ELF-1 (cell line): ENCODE measurements at regions not wholly inside any gene's neighbourhood (a gene's known extent, or its start where the extent isn't known, plus 50 kb on each side); places are given as distances from the start of the nearest gene placed in this dataset.

Experiments used
- DNase-seq: peaks from one replicate; pipeline ENCODE4 v3.0.0-alpha.2; 2016; ENCODE audit warnings: low read depth, low spot score

DNA sequence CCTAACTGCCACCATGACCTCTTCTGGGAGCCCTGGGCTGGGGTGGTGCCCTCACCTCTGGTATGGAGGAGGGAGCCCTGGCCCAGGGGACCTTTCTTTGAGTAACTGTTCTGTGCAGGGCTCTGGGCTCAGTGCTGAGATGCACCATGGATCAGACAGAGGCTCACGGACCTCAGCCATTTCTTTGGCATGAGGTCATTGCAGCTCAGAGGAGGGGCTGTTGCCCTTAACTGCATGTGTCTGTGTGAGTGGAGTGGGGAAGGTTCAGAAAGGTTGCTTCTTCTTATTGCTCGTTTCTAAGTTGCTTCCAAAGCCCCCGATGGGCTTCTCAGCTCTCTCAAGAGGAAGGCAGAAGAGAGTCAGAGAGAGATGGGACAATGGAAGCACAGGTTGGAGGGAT lies 233.9 kb downstream of the RPS24 start:
- peak; percentile 60 for DNase-seq

DNA sequence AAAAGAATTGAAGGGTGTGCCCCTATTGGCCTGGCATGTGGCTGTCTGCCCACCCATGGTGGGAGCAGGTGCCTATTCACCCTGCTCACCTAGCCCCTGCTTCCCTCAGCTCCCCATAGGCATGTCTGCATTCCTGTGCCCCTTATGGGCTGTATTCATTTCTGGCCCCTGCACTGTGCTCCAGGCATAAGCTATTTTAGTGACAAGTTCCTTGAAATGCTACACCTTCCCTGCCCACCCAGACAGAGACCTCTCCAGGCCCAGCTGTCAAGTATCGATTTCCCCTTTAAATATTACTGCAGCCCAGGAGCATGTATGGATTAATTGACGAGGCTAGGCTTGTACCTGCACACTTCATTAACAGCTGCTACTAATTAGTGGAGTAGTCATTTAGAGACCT lies 235.4 kb downstream of the RPS24 start:
- no peak for DNase-seq

DNA sequence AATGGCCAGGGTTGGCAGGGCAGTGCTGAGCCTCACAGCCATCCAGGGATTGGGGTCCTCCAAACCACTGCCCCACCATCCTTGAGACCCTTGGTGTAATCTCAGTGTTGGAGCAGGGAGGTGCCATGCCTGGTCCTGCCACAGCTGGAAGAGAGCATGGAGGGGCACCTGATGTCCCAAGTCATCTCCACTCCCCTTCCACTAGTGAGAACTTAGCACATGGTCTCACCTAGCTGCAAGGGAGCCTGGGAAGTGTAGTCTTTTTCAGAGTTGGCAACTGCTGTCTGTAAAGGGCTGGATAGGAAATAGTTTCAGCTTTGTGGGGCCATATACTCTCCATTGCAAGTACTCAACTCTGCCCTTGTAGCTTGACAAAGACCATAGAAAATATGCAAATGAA lies 238.7 kb downstream of the RPS24 start:
- no peak for DNase-seq

DNA sequence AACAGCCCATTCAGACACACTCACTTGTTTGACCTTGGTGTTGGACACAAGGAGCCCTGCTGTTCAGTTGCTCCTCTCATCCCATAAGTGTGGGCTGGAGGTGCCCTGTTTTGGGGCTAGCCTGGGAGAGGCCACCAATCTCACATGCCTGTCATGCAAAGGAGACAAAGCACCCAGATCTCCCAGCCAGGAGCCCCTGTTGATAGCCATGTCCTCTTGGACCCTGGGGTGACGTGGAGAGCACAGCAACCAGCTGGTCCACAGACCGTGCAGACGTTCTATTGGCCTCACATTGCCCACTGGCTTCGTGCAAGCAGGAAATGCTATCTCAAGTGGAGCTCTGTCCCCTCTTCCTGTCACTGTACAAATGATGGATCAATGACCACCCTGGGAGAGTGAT lies 240.8 kb downstream of the RPS24 start:
- DNase-seq: no peak

DNA sequence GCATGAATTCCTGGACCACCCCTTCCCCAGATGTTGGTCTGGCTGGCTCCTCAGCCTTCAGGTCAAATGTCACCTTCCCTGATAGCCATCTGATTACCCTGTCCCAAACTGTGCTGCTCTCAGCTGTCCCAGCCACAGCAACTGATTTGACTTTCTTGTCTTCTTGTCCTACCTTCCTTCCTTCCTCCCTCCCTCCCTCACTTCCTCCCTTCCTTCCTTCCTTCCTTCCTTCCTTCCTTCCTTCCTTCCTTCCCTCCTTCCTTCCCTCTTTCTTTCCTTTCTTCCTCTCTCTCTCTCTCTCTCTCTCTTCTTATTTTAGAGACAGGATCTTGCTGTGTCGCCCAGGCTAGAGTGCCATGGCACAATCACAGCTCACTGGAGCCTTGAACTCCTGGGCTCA lies 242.5 kb downstream of the RPS24 start:
- DNase-seq: no peak

DNA sequence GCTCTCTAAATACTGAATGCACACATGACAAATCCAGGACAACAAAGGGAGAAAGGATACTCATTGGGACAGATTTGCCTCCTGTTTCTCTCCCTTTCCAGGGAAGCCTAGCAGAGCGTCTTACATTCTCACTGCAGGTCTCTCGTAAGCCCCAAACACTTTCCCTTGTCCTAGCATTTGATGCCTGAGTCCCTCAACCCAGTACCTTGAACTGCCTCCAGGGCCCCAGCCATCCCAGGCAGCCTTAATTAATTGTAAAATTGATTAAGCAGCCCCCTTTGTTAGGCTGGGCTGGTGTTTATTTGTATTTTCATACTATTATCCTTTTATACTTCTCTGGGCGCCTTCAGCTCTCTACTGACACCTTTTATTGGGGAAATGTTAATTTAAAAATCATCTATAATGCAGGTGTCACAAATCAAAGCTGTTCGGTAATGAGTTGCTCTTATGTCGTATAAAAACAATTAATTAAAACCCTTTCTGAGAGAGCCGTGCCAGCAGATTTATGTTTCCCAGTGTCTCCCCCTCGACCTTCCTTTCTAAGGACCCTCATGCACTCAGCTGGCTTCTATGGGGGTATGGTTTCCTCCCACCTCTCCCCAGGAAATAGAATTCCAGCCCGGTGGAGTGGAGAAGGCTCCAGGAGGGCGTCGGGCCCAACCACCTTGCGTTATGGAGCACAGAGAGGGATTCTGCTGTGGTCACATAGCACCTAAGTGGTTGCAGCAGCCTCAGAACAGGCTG lies 243.8 kb downstream of the RPS24 start:
- DNase-seq: no peak

DNA sequence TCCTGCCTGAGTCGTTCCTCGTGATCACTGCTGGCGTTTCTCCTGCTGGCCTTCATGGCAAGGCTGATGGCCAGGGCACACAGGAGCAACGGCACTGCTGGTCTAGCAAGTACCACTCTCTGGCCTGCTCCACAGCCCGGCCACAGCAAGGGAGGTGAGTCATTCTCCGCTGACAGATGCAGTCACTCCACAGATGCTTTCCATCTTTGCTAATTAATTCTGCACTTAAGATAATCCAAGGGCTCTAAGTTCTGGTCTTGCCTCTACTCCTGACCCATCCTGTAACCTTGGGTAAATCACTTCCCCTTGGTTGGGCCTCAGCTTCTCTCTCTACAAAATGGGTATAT lies 244.4 kb downstream of the RPS24 start:
- peak; percentile 31 for DNase-seq

DNA sequence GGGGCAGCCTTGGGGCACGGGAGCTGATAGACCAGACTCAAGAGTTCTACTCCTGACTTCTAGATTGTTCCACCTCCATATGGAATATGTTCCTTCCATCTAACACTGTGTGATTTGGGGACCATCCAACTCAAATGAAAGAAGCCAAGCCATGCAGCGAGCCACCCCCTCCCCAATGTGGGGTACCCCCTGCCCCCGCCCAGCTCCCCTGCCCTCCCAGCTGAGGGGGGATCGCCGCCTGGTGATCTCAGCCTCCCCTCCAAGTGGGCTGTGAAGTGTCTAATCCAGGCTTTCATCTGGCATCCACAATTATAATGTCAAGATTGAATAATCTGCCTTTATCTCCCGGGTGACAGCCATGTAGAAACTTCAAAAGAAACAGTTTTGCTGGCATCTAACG lies 246.1 kb downstream of the RPS24 start:
- no peak for DNase-seq

DNA sequence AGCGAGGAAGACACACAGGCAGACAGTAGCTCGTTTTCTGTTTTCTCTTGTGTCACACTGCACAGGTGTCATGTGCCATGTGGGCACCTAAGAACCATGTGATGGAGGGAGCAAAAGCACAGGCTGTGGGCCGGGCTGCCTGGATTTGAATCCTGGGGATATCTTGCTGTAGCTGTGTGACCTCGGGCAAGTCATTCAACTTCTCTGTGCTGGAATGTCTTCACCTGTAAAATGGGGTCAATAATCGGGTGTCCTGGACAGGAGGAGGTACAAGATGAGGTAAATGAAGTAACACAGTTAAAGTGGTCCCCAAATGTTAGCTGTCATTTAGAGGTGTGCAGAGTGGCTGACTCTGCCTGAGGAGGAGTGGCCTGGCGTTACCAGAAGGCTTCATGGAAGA lies 246.9 kb downstream of the RPS24 start:
- DNase-seq: no peak

DNA sequence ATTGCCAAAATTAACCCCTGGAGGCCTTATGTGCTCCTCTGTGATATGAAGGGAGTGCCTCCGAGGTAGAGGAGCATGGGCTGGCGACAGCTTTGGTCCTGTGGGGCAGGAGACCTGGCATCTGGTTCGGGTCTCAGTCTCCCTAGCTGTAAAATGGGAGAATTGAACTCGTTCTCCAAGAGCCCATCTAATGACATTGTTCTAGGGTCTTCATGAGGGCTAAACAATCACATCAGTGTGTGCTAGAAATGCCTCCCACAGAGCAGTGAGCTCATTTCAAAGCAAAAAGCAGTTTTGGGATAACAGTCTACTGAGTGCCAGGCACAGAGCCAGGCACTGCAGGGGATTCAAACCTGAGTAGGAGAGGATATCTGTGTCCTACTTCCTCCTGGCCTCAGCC lies 248.0 kb downstream of the RPS24 start:
- DNase-seq: no peak

DNA sequence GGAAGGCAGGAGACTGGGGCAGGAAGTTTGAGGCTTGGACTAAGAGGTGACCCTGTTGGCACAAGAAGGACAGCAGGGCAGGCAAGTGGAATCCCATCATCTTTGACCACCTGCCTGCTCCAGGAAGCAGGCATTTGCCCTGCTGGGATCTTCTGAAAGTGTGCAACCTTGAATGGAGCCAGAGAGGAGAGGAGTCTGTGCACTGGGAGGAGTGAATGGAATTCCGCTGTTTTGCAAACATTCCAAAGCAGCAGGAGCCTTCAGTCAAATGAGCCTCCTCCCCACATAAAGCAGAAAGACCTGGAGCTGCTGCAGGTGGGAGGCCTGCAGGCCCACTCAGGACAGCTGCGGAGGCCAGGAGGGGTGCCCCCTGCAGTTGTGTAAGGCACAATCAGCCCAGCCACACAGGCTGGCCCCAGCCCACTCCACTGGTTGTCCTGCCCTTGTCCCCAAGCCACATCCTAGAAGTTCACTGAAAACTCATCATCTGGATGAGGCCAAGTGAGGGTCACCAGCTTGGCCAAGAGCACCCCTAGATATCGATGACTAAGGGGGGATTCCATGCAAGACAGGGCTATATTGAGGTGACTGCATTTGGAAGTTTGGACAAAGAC lies 249.5 kb downstream of the RPS24 start:
- DNase-seq: peak; percentile 78

DNA sequence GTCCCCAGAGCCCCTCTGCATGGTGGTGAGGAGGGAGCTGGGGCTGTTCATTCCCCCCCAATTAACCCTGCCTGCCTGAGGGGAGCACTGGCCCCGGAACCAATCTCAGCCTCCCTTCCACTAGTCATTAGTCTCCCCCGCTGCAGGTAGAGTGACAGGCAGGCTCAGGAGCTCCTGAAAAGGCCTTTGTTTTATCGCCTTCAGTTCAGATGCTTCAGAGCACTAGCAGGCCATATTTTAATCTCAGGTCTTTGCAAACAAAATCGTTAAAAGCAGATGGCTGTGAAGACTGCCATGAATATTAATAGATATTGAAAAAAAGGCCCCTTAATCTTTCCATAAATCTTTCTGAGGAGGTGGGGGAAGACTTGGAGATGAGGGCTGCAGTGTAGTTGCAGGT lies 250.7 kb downstream of the RPS24 start:
- no peak for DNase-seq

DNA sequence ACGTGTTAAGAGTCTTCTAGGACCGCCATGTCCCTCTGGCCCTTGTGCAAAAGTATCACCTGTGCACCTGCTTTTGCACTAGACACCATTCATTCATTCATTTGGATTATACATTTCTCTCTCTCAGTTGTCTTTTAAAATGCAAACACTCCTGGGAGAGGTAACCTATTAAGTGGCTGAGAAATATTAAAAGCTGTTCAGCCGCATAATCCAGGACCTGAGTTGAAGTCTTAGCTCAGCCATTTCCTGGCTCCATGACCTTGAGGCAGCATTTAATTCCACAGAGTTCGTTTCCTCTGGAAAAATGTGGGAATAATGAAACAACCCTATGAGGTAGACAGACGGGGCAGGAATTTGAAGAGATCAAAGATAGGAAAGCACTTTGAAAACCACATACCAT lies 251.6 kb downstream of the RPS24 start:
- DNase-seq: no peak

DNA sequence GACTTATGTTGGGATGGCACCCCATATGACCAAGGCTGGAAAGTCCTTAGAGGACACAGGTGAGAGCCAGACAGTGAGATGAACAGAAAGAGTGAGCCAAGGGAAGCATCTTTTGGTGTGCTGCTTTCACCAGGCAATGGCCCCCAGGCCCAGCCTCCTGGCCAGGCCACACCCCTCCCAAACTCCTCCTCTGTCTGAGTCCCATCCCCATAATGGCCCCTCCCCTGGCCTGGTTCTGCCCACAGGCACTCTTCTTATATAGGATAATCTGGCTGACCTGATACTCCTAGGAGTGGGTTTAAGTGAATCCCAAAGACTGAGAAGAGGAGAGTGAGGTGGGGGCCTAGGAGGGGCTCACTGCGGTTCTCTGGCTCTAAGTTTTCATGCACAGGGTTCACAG lies 252.5 kb downstream of the RPS24 start:
- peak; percentile 60 for DNase-seq

DNA sequence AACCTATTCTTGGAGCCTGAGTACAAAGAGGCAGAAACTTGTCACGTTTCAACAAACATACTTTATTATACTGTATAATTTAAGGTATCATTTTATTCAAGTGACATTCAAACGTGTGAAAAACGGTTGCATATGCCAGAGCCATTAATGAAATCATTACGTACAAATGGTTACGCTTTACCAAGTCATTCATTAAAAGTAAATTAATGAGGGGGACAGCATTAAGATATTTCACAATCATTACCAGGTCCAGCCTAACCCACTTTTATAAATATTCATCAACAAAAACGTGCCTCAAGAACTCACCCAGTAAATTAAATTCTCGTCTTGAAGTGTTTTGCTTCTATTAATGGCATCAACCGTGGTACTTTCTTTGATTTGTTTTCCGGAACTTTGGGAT lies 253.0 kb downstream of the RPS24 start:
- DNase-seq: no peak

DNA sequence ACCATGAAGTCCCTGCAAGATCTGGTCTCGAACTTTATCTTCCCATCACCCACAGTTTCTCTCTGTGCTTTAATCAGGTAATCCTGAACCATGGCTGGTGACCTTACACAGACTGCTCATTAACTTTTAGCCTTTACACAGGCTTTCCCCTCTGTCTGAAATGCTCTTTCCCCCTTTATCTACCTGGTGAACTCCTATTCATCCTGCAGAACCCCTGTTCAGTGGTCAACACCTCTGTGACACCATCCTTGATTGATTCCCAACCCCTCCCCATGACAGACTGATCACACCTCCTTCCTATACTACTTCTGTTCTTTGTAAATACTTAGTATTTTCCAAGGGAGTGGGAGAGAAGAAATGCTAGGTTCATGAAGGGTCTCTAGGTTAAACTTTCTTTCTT lies 254.0 kb downstream of the RPS24 start:
- DNase-seq: no peak

DNA sequence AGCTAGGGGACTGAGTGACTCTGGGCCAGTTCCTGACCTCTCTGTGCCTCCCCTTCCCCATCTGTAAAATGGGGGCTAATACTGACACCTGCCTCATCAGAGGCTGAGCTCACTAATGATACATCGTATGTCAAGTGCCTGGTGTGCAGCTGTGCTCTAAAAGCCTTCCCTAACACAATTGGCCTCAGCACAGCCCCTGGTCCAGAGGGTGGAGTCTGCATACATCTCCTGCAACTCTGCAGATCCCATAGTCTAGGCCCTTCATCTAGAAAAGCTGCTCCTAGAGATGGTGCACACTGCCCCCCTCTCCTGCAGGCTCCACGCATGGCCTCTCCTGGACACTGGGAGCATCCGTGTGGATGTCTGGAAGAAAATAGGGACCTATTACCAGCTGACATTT lies 255.0 kb downstream of the RPS24 start:
- no peak for DNase-seq

DNA sequence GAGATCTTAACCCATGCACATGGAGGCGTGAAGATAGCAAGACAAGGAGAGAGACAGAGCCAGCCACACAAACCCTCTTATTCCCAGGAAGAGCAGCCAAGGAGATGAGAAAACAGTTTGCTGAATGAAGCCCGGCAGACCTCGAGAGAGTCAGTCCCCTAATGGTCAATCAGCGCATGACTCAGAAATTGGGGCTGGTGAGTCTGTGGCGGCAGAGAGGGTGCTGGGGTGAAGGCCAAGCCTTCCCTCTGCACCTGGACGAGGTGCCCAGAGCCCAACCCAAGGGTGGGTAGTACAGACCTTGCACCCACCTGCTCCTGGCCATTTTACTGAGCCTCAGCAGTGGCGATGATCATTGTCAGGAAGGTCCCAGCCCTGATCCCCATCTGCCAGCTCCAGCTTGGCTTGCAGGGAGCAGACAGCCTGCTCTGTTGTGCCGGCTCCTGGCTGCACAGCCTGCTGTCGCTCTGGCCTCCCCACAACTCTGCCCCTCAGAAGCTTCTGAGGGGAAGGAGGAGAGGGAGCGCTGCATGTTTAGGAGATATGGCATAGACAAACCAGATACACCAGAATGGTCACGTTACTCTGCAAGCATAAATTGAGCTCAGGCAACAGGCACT lies 256.6 kb downstream of the RPS24 start:
- no peak for DNase-seq

DNA sequence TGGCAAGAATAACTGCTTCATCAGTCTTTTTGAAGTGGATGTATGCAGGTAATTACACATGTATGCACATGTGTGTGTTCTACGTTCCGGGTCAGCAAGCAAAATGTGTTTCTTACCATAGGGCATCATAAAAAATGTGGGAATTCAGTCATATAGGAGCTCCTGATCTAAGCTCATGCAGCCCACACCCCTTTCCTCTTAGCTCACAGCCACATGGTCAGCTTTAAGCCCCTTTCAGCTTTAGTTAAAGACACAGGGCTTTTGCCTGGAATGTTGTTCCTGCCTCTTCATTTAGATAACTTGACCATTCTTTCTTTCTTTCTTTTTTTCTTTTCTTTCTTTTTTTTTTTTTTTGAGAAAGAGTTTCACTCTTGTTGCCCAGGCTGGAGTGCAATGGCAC lies 258.1 kb downstream of the RPS24 start:
- DNase-seq: no peak

DNA sequence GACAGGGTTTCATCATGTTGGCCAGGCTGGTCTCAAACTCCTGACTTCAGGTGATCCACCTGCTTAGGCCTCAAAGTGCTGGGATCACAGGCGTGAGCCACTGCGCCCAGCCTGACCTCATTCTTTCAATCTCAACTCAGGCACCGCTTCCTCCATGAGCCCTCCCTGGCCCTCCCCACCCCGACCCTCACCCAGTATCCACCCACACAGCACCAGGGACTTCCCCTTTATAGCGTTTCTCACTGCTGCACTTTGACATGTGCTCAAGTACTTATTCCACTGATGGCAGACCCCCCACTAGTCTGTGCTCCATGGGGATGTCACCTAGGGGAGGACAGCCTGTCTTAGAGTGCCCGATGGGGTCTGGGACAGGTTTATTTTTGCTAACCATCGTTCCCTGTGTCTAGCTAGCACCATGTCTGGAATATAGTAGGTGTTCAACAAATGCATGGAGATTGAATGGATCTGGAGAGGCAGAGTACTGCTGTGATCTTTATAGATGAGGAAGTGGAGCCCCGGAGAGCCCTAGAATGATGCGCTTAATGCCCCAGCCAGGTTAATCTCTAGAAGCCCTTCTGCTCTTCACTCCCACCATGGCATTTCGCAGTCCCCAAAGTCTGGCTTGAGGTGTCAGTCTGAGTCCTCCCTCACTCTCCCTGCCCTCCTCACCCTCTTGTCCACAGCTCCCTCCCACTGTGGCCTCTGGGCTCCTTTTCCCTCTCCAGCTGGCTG lies 258.8 kb downstream of the RPS24 start:
- no peak for DNase-seq

DNA sequence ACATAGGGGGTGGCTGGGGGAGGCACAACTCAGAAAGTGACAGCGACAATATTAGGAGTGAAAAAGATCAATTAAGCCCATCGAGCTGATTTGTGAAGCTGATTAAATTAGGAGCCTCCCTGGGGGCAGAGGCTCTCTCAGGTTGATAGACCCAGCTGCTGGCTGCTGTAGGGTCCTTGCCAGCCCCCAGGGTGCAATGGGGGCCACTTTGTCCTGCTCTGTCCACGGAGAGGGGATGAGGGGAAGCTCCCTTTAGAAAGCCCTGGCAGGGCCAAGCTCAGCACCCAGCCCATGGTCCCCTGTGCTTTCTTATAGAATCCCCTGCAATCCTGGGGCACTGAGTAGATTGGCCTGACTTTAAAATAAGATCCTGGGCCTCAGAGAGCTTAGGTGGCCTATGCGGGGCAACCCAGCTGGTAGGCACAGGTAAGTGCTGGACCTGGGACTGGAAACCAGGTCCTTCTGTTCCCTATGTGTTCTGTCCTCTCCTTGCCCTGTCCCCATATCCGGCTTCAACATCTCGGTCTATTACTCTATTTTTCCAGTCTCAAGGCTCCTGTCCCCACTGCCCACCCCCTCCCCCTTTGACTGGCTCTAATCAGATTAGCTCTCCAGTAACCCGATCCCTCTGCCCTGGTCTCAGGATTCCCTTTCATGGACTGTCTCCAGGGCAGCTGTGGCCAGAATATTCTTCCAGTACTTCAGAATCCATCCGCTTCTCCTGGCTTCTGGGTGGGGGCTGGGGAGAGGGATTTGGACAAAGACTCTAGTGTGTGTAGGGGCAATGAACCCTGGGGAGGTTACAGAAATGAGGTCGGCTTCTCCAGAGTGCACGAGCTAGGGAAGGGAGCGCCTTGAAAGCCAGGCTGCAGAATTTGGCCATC lies 259.6 kb downstream of the RPS24 start:
- DNase-seq: peak; percentile 83

DNA sequence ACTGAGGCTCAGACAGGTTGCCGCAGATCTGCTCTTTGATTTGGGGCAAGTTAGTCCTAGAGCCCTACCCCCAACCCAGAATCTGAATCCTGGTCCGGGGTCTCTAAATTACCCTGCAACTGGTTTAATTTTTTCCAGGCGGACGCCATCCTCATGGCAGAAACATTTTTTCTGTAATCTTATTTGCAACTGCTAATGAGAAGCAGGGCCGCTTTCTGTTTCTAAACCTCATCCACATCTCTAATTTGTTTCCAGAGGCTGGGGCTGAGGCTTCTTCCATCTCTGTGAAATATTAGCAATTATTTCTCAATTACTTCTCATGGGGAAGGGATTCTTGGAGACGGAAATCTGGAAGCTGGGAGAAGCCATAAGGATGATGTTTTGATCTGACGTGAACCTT lies 261.6 kb downstream of the RPS24 start:
- DNase-seq: no peak
